ENCODE measurements at regions not wholly inside any gene's neighbourhood (a gene's known extent, or its start where the extent isn't known, plus 50 kb on each side); places are given as distances from the start of the nearest gene placed in this dataset.

GRCh38 chr3:18782191-18782590, 357.1 kb upstream of the SATB1 start (continued):
- TF ChIP-seq NANOG (IDR thresholded peaks at IDR 0.05; ENCODE audit: insufficient read depth, low read depth, low read length, poor library complexity, severe bottlenecking) (no peak), FOSL1 (IDR thresholded peaks at IDR 0.05; ENCODE audit: insufficient read depth, low read depth, low read length) (no peak), SAP30 (IDR thresholded peaks at IDR 0.05; ENCODE audit: insufficient read depth, insufficient replicate concordance, low read length) (no peak), CREB1 (IDR thresholded peaks at IDR 0.05) (no peak), CBX5 (IDR thresholded peaks at IDR 0.05; ENCODE audit: low read depth, low read length) (no peak), ZNF274 (IDR thresholded peaks at IDR 0.05; ENCODE audit: borderline replicate concordance, extremely low read depth, low read length) (no peak), POLR2AphosphoS5 (IDR thresholded peaks at IDR 0.05; ENCODE audit: low read depth, low read length) (no peak)
- TF ChIP-seq, protein P1, sequence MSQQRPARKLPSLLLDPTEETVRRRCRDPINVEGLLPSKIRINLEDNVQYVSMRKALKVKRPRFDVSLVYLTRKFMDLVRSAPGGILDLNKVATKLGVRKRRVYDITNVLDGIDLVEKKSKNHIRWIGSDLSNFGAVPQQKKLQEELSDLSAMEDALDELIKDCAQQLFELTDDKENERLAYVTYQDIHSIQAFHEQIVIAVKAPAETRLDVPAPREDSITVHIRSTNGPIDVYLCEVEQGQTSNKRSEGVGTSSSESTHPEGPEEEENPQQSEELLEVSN (IDR thresholded peaks at IDR 0.05) = no peak

Measured in H1 (cell line).